Body of pancreas (tissue), 4 donors: ENCODE measurements at regions not wholly inside any gene's neighbourhood (a gene's known extent, or its start where the extent isn't known, plus 50 kb on each side); places are given as distances from the start of the nearest gene placed in this dataset.

Experiments used
- ATAC-seq: fragments of 150-250 bp; one replicate; pipeline ENCODE4 v1.9.1; 2016
- DNase-seq, 4 donors: peaks; one replicate each; pipeline ENCODE4 v3.0.0-alpha.2; 2019
- H3K27ac ChIP-seq, 4 donors: fragments of 200-600 bp; sonication (generic); 1 replicate in 3 of 4; 2 replicates in 1 of 4; pipeline versions ENCODE4 v1.5.1 to v1.6.1; 2016 to 2019; ENCODE audit warnings: mild to moderate bottlenecking in 1 of 4, mixed read lengths in 1 of 4, moderate library complexity in 1 of 4
- H3K27me3 ChIP-seq, 2 donors: fragments of 200-600 bp; sonication (generic); one replicate each; pipeline ENCODE4 v1.6.0; 2016; ENCODE audit warnings: mild to moderate bottlenecking in 1 of 2
- H3K36me3 ChIP-seq, 2 donors: fragments of 200-600 bp; sonication (generic); replicated peaks in 1 of 2; 2 replicates each; pipeline ENCODE4 v1.5.1; 2016; ENCODE audit warnings: low read depth in 2 of 2; ENCODE audit not compliant: insufficient read depth in 1 of 2
- H3K4me1 ChIP-seq: fragments of 200-600 bp; sonication (generic); one replicate; pipeline ENCODE4 v1.6.0; 2016
- H3K4me3 ChIP-seq, 2 donors: fragments of 200-600 bp; sonication (generic); 1 replicate in 1 of 2; 2 replicates in 1 of 2; pipeline ENCODE4 v1.5.1; 2016 to 2019
- H3K9me3 ChIP-seq, 3 donors: fragments of 200-600 bp; sonication (generic); 1 replicate in 2 of 3; 2 replicates in 1 of 3; pipeline ENCODE4 v1.5.1; 2016
- CTCF ChIP-seq, 7 experiments: fragments of 450-650 bp in 4 of 7; fragments of 200-600 bp in 3 of 7; sonication (generic) in 3 of 7; IDR thresholded peaks; one replicate each; pipeline ENCODE4 v1.5.1; 2016 to 2019; ENCODE audit warnings: antibody characterized with exemption in 7 of 7
- POLR2A ChIP-seq, 3 donors: fragments of 450-650 bp; IDR thresholded peaks; one replicate each; pipeline ENCODE4 v1.6.1; 2016; ENCODE audit warnings: antibody characterized with exemption in 3 of 3, mild to moderate bottlenecking in 2 of 3
- WGBS, 2 donors: methylation state at CpG; one replicate each; pipeline ENCODE4 v1.1.5; 2017; 5-methylcytosine and 5-hydroxymethylcytosine counted together
- intact Hi-C: fragments of 100-400 bp; cut with DNase I; formaldehyde crosslinking; loops from one replicate; pipeline ENCODE4 v1.15.1; 2023

GRCh38 chr12:42732908-42733411, 143.4 kb upstream of the PRICKLE1 start:
- intact Hi-C loops = no loop called here
- TF ChIP-seq POLR2A (IDR thresholded peaks at IDR 0.05) (no peak), CTCF (IDR thresholded peaks at IDR 0.05) (no peak)
- no peaks in the 10 kb centered on the region for H3K4me1 ChIP-seq
- WGBS, 2 donors = 48 to 59% methylated on average over 3 of the region's 3 CpGs
- H3K9me3 ChIP-seq = no peaks in the 10 kb centered on the region
- no peaks in the 10 kb centered on the region for H3K36me3 ChIP-seq
- H3K4me3 ChIP-seq = no peak overlapping the region
- no peaks in the 10 kb centered on the region for H3K27me3 ChIP-seq
- no peak for ATAC-seq
- no peak overlapping the region for H3K27ac ChIP-seq
- no peak for DNase-seq

- 66 to 77% methylated on average over 4 of the region's 4 CpGs for WGBS, 2 donors
- Histone ChIP-seq H3K27ac (no peak overlapping the region), H3K4me1 (no peaks in the 10 kb centered on the region), H3K4me3 (no peak overlapping the region), H3K27me3 (no peaks in the 10 kb centered on the region), H3K36me3 (no peaks in the 10 kb centered on the region), H3K9me3 (no peaks in the 10 kb centered on the region)
- intact Hi-C loops = no loop called here
- ATAC-seq (no peak), DNase-seq (no peak)
- TF ChIP-seq CTCF (IDR thresholded peaks at IDR 0.05) (no peak), POLR2A (IDR thresholded peaks at IDR 0.05) (no peak)
Observed at GRCh38 chr12:42730291-42730690, 140.7 kb upstream of the PRICKLE1 start.

- ATAC-seq (no peak), DNase-seq (no peak)
- H3K36me3 ChIP-seq = no peaks in the 10 kb centered on the region
- H3K27ac ChIP-seq = no peak overlapping the region
- H3K4me3 ChIP-seq = no peak overlapping the region
- H3K27me3 ChIP-seq = no peaks in the 10 kb centered on the region
- intact Hi-C loops = no loop called here
- no peaks in the 10 kb centered on the region for H3K4me1 ChIP-seq
- TF ChIP-seq POLR2A (IDR thresholded peaks at IDR 0.05) (no peak), CTCF (IDR thresholded peaks at IDR 0.05) (no peak)
- no peaks in the 10 kb centered on the region for H3K9me3 ChIP-seq
- 64 to 77% methylated on average over 3 of the region's 3 CpGs for WGBS, 2 donors
Observed at GRCh38 chr12:42729535-42729900, 140.0 kb upstream of the PRICKLE1 start.

- TF ChIP-seq POLR2A (IDR thresholded peaks at IDR 0.05) (no peak), CTCF (IDR thresholded peaks at IDR 0.05) (no peak)
- H3K9me3 ChIP-seq = no peaks in the 10 kb centered on the region
- no peak overlapping the region for H3K4me3 ChIP-seq
- WGBS, 2 donors = 60 to 73% methylated on average over 9 of the region's 9 CpGs
- H3K36me3 ChIP-seq = no peaks in the 10 kb centered on the region
- no peaks in the 10 kb centered on the region for H3K27me3 ChIP-seq
- no peaks in the 10 kb centered on the region for H3K4me1 ChIP-seq
- no peak overlapping the region for H3K27ac ChIP-seq
- no peak for ATAC-seq
- intact Hi-C loops = no loop called here
- DNase-seq = no peak
Observed at GRCh38 chr12:42728770-42729534, 139.4 kb upstream of the PRICKLE1 start.

GRCh38 chr12:42728287-42728686, 138.7 kb upstream of the PRICKLE1 start:
- Histone ChIP-seq H3K4me1 (no peaks in the 10 kb centered on the region), H3K27ac (no peak overlapping the region), H3K27me3 (no peaks in the 10 kb centered on the region), H3K4me3 (no peak overlapping the region), H3K9me3 (no peaks in the 10 kb centered on the region), H3K36me3 (no peaks in the 10 kb centered on the region)
- TF ChIP-seq CTCF (IDR thresholded peaks at IDR 0.05) = no peak
- TF ChIP-seq POLR2A (IDR thresholded peaks at IDR 0.05) = no peak
- DNase-seq (no peak), ATAC-seq (no peak)
- 46 to 49% methylated on average over 2 of the region's 2 CpGs for WGBS, 2 donors
- intact Hi-C loops = no loop called here
